Esophagus (tissue), 2 donors: ENCODE measurements at regions not wholly inside any gene's neighbourhood (a gene's known extent, or its start where the extent isn't known, plus 50 kb on each side); places are given as distances from the start of the nearest gene placed in this dataset.

Experiments used
- H3K27ac ChIP-seq, 2 donors: one replicate each; pipeline ENCODE4 v1.5.1; 2013; ENCODE audit warnings: low read depth in 2 of 2, mild to moderate bottlenecking in 2 of 2, inconsistent platforms in 1 of 2, low read length in 1 of 2, moderate library complexity in 1 of 2
- H3K27me3 ChIP-seq, 2 donors: one replicate each; pipeline ENCODE4 v1.6.1; 2013; ENCODE audit warnings: low read length in 2 of 2, control low read depth in 1 of 2, mild to moderate bottlenecking in 1 of 2; ENCODE audit not compliant: insufficient read depth in 2 of 2, control insufficient read depth in 1 of 2
- H3K36me3 ChIP-seq, 2 donors: one replicate each; pipeline ENCODE4 v1.6.1; 2013; ENCODE audit warnings: low read length in 1 of 2; ENCODE audit not compliant: control insufficient read depth in 2 of 2, insufficient read depth in 2 of 2
- H3K4me1 ChIP-seq, 2 donors: one replicate each; pipeline ENCODE4 v1.6.1; 2013; ENCODE audit warnings: low read length in 1 of 2; ENCODE audit not compliant: control insufficient read depth in 2 of 2, insufficient read depth in 2 of 2
- H3K4me3 ChIP-seq, 2 donors: one replicate each; pipeline ENCODE4 v1.5.1; 2013; ENCODE audit warnings: low read length in 2 of 2, mild to moderate bottlenecking in 2 of 2, low read depth in 1 of 2, moderate library complexity in 1 of 2
- H3K9me3 ChIP-seq, 2 donors: one replicate each; pipeline ENCODE4 v1.6.1; 2013; ENCODE audit warnings: mild to moderate bottlenecking in 2 of 2, low read depth in 1 of 2, low read length in 1 of 2, moderate library complexity in 1 of 2; ENCODE audit not compliant: control insufficient read depth in 2 of 2, insufficient read depth in 1 of 2
- WGBS, 2 donors: extraction: QIAGEN DNeasy Blood & Tissue Kit; methylation state at CpG; one replicate each; pipeline ENCODE4 v1.1.7; 2013; 5-methylcytosine and 5-hydroxymethylcytosine counted together
- donor health status: healthy with polysubstance abuse.
- donor health status: Bipolar disorder and iron deficiency.

DNA sequence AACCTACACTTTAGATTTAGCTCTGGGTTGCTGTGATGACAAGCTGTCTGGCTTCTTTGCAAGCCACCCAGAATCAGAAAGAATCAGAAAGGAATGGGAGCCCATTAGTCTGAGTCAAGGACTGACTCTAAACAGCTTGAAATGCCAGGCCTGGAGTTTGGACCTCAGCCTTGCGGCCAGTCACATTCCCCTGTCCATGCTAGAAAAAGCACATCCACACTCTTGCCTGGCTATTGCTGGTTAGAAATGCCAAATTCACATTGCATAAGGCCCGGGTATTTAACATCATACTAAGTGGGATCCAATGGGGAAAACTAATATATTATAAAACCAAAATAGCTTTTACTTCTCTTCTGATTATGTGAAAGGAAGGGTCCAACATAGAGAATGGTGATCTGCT is 756.8 kb upstream of the KLHL29 start:
- Histone ChIP-seq H3K36me3 (no peaks in the 10 kb centered on the region), H3K4me1 (no peaks in the 10 kb centered on the region), H3K4me3 (no peak overlapping the region), H3K27ac (no peak overlapping the region), H3K9me3 (no peaks in the 10 kb centered on the region), H3K27me3 (no peaks in the 10 kb centered on the region)
- 66 to 73% methylated on average over 2 of the region's 2 CpGs for WGBS, 2 donors

DNA sequence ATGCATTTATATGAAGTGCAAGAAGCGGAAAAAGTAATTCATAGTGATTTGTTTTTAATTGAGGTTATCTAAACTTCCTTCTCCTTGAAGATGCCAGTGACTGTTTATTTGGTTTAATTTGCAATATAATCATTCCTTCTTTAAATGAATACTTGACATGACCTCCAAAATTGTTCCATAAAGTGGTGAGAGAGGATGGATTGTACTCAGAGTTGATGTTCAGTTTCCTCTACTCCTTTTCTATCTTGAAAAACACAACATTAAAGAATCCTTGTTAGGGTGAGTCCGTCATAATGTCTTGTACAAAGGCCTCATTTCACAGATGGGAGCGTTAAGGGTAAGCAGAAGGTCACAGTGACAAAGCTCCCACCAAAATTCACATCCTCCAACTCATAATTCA is 756.1 kb upstream of the KLHL29 start:
- WGBS, 2 donors = 63 to 69% methylated on average over 3 of the region's 3 CpGs
- Histone ChIP-seq H3K27me3 (no peaks in the 10 kb centered on the region), H3K36me3 (no peaks in the 10 kb centered on the region), H3K9me3 (no peaks in the 10 kb centered on the region), H3K27ac (no peak overlapping the region), H3K4me3 (no peak overlapping the region), H3K4me1 (no peaks in the 10 kb centered on the region)

DNA sequence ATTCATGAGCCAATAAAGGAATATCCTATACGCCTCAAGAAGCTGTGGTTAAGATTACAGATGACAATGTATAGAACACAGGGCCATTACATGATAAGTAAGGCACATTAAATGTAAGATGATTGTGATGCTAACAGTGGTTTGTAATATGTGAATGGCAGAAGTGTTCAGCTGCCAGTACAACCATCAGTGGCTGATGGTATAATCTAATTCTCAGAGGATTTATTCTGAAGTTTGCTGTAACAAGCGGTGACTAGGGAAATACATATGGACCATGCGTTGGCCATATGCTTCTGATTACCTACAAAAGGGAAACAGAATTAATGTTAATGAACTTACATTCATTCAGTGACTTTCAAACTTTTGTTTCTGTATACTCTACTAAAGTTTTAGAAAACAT is 750.8 kb upstream of the KLHL29 start:
- no peaks in the 10 kb centered on the region for H3K9me3 ChIP-seq
- no peak overlapping the region for H3K27ac ChIP-seq
- H3K4me3 ChIP-seq = no peak overlapping the region
- no peaks in the 10 kb centered on the region for H3K36me3 ChIP-seq
- H3K27me3 ChIP-seq = no peaks in the 10 kb centered on the region
- H3K4me1 ChIP-seq = no peaks in the 10 kb centered on the region
- WGBS, 2 donors = 92 to 96% methylated on average over 3 of the region's 3 CpGs

DNA sequence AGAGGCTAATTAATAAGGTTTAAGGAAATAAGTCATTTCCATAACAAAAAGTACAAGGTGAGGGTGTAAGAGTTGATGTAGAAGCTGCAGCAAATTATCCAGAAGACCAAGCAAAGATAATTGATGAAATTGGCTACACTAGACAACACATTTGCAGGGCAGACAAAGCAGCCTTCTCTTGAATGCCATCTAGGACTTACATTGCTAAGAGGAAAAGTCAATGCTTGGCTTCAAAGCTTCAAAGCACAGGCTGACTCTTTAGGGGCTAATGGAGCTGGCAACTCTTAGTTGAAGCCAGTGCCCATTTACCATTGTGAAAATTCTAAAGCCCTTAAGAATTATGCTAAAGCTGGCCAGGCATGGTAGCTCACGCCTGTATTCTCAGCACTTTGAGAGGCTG is 728.6 kb upstream of the KLHL29 start:
- Histone ChIP-seq H3K4me3 (no peak overlapping the region), H3K4me1 (no peaks in the 10 kb centered on the region), H3K27ac (no peak overlapping the region), H3K36me3 (no peaks in the 10 kb centered on the region), H3K27me3 (no peaks in the 10 kb centered on the region), H3K9me3 (no peaks in the 10 kb centered on the region)
- WGBS, 2 donors = 66 to 67% methylated on average over 1 of the region's 1 CpG

DNA sequence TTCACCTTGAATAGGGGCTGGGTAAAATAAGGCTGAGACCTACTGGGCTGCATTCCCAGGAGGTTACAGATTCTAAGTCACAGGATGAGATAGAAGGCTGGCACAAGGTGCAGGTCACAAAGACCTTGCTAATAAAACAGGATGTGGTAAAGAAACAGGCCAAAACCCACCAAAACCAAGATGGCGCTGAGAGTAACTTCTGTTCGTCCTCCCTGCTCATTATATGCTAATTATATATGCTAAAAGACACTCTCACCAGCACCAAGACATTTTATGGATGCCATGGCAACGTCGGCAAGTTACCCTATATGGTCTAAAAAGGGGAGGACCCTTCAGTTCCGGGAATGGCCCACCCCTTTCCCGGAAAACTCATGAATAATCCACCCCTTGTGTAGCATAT is 711.5 kb upstream of the KLHL29 start:
- 75 to 78% methylated on average over 6 of the region's 6 CpGs for whole genome bisulfite sequencing, 2 donors
- Histone ChIP-seq H3K4me3 (no peak overlapping the region), H3K27ac (no peak overlapping the region), H3K27me3 (no peaks in the 10 kb centered on the region), H3K36me3 (no peaks in the 10 kb centered on the region), H3K9me3 (no peaks in the 10 kb centered on the region), H3K4me1 (no peaks in the 10 kb centered on the region)

DNA sequence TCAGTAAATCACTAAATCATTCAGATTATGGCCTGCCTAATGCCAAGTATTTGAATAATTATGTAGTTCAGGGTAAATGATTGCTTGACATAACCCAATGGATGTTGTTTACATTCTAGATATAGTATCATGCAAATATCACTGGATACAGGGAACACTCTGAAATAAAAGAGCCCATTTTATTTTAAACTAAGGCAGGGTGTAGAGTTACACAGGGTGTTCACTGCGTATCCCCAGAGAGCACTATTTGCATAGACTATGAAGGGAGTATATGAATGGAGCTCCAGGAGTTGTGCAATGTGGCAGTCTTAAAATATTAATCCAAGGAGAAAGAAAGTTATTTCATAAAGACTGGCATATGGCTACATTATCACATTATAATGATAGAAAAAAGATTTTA is 701.1 kb upstream of the KLHL29 start:
- Histone ChIP-seq H3K9me3 (no peaks in the 10 kb centered on the region), H3K27ac (no peak overlapping the region), H3K27me3 (no peaks in the 10 kb centered on the region), H3K36me3 (no peaks in the 10 kb centered on the region), H3K4me1 (no peaks in the 10 kb centered on the region), H3K4me3 (no peak overlapping the region)
- 38 to 39% methylated on average over 1 of the region's 1 CpG for WGBS, 2 donors

DNA sequence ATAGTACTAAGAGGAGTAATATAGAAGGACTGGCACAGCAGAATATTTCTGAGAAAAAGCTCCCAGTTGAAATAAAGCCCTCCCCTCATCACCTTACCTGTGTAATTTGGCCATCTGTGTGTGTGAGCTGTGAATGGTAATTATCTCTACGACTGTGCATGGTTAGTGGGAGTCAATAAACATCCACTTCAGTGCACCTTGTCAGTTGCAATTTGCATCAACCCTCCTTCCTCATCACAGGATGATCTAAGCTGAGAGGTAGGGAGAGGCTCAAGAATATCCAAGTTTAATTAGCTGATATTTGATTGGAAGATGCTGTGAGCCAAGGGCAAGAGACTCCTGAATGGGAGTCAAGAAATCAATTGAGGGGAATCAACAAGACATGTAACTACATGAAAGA is 694.9 kb upstream of the KLHL29 start:
- Histone ChIP-seq H3K27me3 (no peaks in the 10 kb centered on the region), H3K9me3 (peaks cover 0 to 2% of the 10 kb centered on the region in 2 donors), H3K36me3 (no peaks in the 10 kb centered on the region), H3K4me3 (no peak overlapping the region), H3K27ac (no peak overlapping the region), H3K4me1 (no peaks in the 10 kb centered on the region)
- WGBS, 2 donors = 75 to 79% methylated on average over 1 of the region's 1 CpG

DNA sequence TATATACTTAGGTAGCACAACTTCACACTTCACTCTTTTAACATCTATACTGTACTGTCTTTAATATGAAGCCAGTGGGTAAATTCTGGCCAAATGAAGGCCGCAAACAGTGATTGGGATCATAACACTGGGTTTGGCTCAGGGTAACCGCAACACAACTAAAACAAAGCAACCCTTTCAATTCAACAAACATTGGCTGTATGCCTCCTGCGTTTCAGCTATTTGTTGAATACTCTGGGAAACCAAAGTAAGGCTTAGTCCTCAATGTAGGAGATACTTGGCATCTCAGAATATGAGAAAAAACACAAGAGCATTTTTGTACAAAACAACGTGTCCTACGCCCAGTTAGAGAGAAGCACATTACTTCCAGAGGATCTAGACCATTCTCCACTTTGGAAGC is 693.3 kb upstream of the KLHL29 start:
- Histone ChIP-seq H3K36me3 (no peaks in the 10 kb centered on the region), H3K4me3 (no peak overlapping the region), H3K27me3 (no peaks in the 10 kb centered on the region), H3K27ac (no peak overlapping the region), H3K4me1 (no peaks in the 10 kb centered on the region), H3K9me3 (peaks cover 0 to 2% of the 10 kb centered on the region in 2 donors)
- 60 to 61% methylated on average over 5 of the region's 5 CpGs for WGBS, 2 donors

DNA sequence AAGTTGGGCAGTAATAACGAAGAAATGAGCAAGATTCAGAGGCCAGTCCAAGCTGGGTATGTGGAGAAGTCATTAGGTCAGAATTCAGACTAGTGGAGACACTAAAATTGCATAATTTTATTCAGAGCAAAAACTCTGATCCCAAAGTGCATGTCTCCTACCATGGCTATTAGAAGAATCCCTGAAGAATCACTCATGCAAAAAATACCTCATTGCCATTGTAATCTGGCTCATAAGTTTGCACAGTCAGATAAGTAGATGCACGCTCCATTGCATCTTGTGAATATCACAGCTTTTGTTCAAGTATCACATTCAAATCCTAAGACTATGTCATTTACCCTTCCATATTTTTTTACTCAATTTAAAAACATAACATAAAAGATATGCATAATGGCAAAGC is 692.2 kb upstream of the KLHL29 start:
- H3K27ac ChIP-seq = no peak overlapping the region
- H3K4me3 ChIP-seq = no peak overlapping the region
- 61 to 68% methylated on average over 2 of the region's 2 CpGs for WGBS, 2 donors
- no peaks in the 10 kb centered on the region for H3K27me3 ChIP-seq
- H3K9me3 ChIP-seq = peaks cover 0 to 2% of the 10 kb centered on the region in 2 donors
- H3K4me1 ChIP-seq = no peaks in the 10 kb centered on the region
- no peaks in the 10 kb centered on the region for H3K36me3 ChIP-seq

DNA sequence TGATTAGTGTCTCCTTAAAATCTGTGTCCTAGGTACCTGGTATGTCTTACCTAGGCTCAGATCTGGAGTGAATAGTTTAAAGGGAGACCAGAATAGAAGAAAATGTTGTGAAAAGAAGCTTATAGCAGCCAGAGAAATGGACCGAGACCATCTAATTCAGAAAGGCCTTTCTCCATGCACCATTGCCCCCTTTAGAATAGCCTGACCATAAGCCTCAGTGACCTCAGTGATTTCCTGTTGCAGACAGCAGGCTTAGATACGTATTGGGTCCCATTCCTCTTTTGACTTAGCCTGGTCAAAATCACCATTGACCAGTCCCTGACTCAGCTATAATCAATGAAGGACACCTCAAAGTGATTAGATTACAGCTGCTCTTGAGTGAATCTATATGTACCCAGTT is 690.7 kb upstream of the KLHL29 start:
- H3K4me3 ChIP-seq = no peak overlapping the region
- no peaks in the 10 kb centered on the region for H3K4me1 ChIP-seq
- WGBS, 2 donors = 80 to 82% methylated on average over 2 of the region's 2 CpGs
- H3K36me3 ChIP-seq = no peaks in the 10 kb centered on the region
- no peak overlapping the region for H3K27ac ChIP-seq
- H3K27me3 ChIP-seq = no peaks in the 10 kb centered on the region
- H3K9me3 ChIP-seq = peaks cover 0 to 2% of the 10 kb centered on the region in 2 donors
